ENCODE measurements at regions not wholly inside any gene's neighbourhood (a gene's known extent, or its start where the extent isn't known, plus 50 kb on each side); places are given as distances from the start of the nearest gene placed in this dataset.

DNA sequence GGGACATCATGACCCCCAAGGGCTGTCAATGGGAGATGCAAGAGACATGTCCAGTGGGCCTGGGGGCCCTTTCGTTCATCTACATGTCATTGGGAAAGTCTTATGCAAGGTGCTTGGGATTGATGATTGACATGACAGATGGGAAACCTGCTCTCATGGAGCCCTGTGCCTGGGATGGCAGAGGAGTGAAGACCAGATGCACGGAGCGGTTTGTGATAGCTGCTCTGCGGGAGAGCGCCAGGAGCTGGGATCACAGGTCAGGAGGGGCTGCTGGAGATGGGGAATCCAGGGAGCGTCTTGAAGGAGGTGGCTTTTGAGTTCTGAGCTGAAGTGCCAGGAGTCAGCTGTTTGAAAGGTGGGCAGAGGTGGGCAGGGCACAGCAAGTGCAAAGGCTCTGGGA is 104.3 kb downstream of the FGF18 start:
- TF ChIP-seq, protein P1, sequence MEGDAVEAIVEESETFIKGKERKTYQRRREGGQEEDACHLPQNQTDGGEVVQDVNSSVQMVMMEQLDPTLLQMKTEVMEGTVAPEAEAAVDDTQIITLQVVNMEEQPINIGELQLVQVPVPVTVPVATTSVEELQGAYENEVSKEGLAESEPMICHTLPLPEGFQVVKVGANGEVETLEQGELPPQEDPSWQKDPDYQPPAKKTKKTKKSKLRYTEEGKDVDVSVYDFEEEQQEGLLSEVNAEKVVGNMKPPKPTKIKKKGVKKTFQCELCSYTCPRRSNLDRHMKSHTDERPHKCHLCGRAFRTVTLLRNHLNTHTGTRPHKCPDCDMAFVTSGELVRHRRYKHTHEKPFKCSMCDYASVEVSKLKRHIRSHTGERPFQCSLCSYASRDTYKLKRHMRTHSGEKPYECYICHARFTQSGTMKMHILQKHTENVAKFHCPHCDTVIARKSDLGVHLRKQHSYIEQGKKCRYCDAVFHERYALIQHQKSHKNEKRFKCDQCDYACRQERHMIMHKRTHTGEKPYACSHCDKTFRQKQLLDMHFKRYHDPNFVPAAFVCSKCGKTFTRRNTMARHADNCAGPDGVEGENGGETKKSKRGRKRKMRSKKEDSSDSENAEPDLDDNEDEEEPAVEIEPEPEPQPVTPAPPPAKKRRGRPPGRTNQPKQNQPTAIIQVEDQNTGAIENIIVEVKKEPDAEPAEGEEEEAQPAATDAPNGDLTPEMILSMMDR (IDR thresholded peaks at IDR 0.05; ENCODE audit: borderline replicate concordance, insufficient read depth, low read depth, low read length), result no peak
- H3K4me3 ChIP-seq (ENCODE audit: low read depth, low read length), result no peak overlapping the region

DNA sequence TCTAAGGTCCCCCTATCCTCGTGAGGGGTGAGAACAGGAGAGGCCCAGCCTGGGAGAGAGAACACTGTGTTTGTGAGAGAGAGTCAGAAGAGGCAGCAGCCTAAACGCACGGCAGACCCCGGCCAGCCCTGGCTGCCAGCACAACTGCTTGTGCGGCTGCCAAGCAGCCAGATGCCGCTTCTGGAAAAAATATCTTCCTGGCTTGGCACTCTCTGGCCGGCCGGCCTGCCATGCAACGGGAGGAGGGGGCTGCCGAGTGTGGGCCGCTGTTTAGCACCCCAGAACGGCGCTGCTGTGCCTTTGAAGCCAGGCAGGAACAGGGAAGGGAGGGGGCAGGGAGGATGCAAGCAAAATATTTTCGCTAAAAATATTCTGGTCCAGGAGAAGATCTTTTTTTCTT is 105.0 kb downstream of the FGF18 start:
- TF ChIP-seq, protein P1 (IDR thresholded peaks at IDR 0.05; ENCODE audit: borderline replicate concordance, insufficient read depth, low read depth, low read length), result no peak
- no peak overlapping the region for H3K4me3 ChIP-seq (ENCODE audit: low read depth, low read length)

DNA sequence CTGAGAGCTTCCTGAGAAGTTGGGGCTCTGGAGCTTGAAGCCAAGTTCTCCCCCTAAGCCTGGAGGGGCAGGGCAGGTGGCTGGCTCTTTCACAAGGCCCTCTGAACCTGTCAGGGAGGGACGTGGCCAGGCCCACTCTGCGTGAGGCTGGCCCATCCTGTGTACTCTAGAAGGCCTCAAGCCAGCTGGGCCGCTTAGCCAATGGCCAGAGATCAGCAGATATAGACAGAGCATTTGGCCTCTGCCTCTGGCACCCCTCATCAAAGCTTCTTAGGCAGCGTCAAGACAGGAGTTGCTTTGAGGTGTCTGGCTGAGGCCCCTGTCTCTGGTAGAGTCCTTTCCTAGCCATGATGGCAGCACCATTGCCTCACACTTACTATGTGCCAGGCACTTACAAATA is 105.6 kb downstream of the FGF18 start:
- no peak overlapping the region for H3K4me3 ChIP-seq (ENCODE audit: low read depth, low read length)
- TF ChIP-seq, protein P1 (IDR thresholded peaks at IDR 0.05; ENCODE audit: borderline replicate concordance, insufficient read depth, low read depth, low read length), result no peak

DNA sequence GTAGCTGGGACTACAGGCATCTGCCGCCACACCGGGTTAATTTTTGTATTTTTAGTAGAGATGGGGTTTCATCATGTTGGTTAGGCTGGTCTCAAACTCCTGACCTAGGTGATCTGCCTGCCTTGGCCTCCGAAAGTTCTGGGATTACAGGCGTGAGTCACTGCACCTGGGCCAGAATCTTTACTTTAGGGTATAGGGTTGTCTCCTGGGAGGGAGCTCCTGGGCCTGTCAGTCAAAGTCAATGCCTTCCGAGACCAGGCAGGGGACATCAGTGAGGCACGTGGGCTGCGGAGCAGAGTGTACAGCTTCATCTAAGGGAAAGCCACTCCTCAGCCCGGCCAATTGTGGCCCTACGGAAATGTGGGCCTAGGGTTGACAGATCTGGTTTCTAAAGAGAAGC is 108.6 kb downstream of the FGF18 start:
- TF ChIP-seq, protein P1 (IDR thresholded peaks at IDR 0.05; ENCODE audit: borderline replicate concordance, insufficient read depth, low read depth, low read length), result no peak
- H3K4me3 ChIP-seq (ENCODE audit: low read depth, low read length), result no peak overlapping the region

DNA sequence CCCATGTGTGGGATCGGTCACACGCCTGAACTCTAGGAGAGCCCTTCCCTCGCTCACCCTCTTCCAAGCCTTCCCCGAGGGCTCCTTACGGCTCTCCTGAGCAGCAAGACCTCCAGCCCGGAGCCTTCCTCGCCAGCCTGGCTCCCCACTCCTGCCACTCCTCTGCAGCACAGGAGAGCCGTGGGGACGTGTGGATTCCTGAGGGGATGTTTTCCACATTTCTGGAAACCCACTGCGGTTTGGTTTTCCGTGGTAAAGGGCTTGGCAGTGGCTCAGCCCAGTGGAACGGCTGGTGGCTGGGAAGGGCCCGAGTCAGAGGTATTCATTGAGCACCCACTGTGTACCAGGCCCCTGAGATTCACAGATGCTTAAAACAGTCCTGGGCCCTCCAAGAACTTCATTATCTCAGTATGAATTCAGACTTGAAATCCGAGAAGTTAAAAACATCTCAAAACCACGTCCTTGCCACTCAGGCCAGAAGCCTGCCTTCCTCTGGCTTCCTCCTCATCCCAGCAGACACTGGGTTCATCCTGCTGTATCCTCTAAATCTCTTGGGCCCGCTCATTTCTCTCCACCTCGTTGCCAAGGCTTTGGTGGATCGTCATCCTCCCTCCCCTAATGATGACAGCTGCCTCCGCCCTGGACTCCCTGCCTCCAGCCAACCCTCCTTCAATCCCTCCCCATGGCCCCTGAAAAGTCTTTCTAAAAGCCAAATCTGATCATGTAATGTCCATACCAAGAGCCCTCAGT is 109.6 kb downstream of the FGF18 start:
- TF ChIP-seq, protein P1 (IDR thresholded peaks at IDR 0.05; ENCODE audit: borderline replicate concordance, insufficient read depth, low read depth, low read length), result no peak
- H3K4me3 ChIP-seq (ENCODE audit: low read depth, low read length), result no peak overlapping the region

DNA sequence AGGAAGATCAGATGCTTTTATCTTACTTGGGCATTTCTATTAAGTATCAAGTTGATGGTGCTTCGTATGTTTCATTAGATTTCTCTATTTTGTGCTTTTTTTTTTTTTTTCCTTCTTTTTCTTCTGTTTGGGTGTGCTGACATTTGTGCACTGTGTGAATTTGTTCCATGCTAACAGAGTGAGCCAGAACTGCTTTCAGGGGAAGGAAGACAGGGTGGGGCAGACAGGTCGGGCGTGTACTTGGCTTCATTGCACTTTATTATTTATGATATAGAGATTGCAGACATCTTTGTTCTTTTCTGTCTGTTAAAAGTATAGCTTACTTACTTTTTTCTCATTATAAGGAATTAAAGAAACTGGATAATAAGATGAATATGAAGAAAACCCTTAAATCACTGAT is 112.2 kb downstream of the FGF18 start:
- TF ChIP-seq, protein P1 (IDR thresholded peaks at IDR 0.05; ENCODE audit: borderline replicate concordance, insufficient read depth, low read depth, low read length), result no peak
- H3K4me3 ChIP-seq (ENCODE audit: low read depth, low read length), result no peak overlapping the region

DNA sequence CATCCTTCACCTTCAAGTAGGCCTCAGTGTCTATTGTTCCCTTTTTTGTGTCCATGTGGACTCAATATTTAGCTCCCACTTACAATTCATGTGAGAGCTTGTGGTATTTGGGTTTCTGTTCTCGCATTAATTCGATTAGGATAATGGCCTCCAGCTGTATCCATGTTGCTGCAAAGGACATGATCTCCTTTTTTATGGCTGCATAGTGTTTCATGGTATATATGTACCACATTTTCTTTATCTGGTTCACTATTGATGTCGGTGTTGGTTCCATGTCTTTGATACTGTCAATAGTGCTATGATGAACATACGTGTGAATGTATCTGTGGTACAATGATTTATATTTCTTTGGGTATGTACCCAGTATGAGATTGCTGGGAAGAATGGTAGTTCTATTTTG is 113.7 kb downstream of the FGF18 start:
- TF ChIP-seq, protein P1 (IDR thresholded peaks at IDR 0.05; ENCODE audit: borderline replicate concordance, insufficient read depth, low read depth, low read length), result no peak

More for the DNA sequence above, 113.7 kb downstream of the FGF18 start:
- no peak overlapping the region for H3K4me3 ChIP-seq (ENCODE audit: low read depth, low read length)

Measured in GM12875 (cell line).